Bronchial epithelial cell (primary cell): ENCODE measurements at regions not wholly inside any gene's neighbourhood (a gene's known extent, or its start where the extent isn't known, plus 50 kb on each side); places are given as distances from the start of the nearest gene placed in this dataset.

Experiments
- DNase-seq: peaks from one replicate; pipeline ENCODE4 v3.0.0-alpha.2; 2010; ENCODE audit warnings: low read depth
- FAIRE-seq: peaks from 2 replicates; lab custom pipeline; 2011; peaks lifted over from hg19 to GRCh38; lab: Jason Lieb, UNC
- H3K27me3 ChIP-seq: 2 replicates; pipeline ENCODE4 v1.5.1; 2011; ENCODE audit warnings: low read length; ENCODE audit not compliant: control insufficient read depth, insufficient read depth
- H3K36me3 ChIP-seq: 2 replicates; pipeline ENCODE4 v1.5.1; 2011; ENCODE audit warnings: low read length; ENCODE audit not compliant: control insufficient read depth, insufficient read depth
- H3K4me3 ChIP-seq: 2 replicates; pipeline ENCODE4 v1.5.1; 2011; ENCODE audit warnings: mild to moderate bottlenecking, low read depth, low read length, control low read depth
- TF ChIP-seq, protein P1 (sequence below): IDR thresholded peaks from 2 replicates; pipeline ENCODE4 v1.5.1; 2011; ENCODE audit warnings: mild to moderate bottlenecking, moderate library complexity, low read length, control low read depth, inconsistent platforms; ENCODE audit not compliant: insufficient read depth, severe bottlenecking

DNA sequence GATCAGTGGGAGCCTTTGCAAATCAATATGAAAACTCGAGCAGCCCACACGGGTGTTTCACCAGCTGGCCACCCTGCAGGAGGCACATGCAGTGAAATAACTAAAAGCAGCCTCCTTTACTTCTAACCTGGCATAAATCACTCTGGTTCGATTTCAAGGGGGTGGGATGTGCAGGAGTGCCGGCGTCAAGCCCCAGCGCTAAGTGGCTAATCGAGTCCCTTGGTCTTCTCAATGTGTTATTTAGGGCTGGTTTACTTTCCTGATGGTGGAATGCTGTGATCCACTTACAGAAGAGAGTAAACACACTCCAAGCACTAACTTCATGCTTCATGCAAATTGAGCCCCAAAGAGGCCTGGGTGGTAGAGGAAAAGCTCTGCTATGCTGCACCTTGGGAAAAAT is 109.4 kb downstream of the TMEM174 start:
- no peak for FAIRE-seq
- Histone ChIP-seq H3K27me3 (peaks cover 3% of the 10 kb centered on the region), H3K36me3 (no peaks in the 10 kb centered on the region), H3K4me3 (no peak overlapping the region)
- TF ChIP-seq, protein P1, sequence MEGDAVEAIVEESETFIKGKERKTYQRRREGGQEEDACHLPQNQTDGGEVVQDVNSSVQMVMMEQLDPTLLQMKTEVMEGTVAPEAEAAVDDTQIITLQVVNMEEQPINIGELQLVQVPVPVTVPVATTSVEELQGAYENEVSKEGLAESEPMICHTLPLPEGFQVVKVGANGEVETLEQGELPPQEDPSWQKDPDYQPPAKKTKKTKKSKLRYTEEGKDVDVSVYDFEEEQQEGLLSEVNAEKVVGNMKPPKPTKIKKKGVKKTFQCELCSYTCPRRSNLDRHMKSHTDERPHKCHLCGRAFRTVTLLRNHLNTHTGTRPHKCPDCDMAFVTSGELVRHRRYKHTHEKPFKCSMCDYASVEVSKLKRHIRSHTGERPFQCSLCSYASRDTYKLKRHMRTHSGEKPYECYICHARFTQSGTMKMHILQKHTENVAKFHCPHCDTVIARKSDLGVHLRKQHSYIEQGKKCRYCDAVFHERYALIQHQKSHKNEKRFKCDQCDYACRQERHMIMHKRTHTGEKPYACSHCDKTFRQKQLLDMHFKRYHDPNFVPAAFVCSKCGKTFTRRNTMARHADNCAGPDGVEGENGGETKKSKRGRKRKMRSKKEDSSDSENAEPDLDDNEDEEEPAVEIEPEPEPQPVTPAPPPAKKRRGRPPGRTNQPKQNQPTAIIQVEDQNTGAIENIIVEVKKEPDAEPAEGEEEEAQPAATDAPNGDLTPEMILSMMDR = no peak
- no peak for DNase-seq

DNA sequence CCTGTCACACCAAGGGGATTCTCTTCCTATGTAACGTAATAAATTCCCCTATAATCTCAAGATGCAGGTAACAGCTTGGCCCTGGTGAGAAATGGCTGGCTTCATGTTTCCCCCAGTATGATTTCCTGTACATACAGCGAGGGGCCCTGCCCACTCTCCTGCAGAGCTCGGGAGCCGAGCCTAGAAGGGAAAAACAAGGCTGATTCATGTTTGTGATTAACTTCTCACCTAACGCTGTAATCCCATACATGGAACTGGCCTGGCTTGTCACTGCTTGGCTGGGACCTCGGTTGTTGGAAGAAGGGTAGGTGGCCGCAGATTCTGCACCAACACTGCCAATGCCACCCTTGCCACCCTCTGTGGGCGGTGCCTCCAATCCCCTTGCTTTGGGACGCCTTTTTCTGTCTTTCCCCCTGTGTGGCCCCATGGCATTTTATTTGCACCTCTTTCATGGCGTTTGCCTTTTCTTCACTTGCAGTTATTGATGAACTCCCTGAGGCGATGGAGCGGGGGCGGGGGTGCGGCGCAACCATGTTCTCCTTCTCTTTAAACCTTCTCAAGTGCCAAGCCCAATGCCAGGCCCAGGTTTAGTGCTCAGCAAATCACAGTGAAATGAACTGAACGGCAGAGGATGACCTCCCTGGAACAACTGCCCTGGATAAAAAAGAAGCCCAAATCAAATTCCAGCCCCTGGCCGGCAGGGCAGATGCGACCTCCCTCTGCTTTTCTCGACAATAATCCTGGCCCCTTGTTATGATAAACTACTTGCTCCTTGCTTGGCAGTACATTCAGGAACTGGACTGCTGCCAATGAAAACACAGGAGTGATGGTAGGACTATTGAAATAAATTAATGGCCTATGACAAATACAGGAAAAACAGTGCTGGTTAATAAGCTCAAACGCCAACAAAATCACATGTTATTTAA is 108.1 kb downstream of the TMEM174 start:
- DNase-seq = peak; percentile 90
- peaks cover 3% of the 10 kb centered on the region for H3K27me3 ChIP-seq
- no peak overlapping the region for H3K4me3 ChIP-seq
- TF ChIP-seq, protein P1 = no peak
- FAIRE-seq = no peak
- no peaks in the 10 kb centered on the region for H3K36me3 ChIP-seq

DNA sequence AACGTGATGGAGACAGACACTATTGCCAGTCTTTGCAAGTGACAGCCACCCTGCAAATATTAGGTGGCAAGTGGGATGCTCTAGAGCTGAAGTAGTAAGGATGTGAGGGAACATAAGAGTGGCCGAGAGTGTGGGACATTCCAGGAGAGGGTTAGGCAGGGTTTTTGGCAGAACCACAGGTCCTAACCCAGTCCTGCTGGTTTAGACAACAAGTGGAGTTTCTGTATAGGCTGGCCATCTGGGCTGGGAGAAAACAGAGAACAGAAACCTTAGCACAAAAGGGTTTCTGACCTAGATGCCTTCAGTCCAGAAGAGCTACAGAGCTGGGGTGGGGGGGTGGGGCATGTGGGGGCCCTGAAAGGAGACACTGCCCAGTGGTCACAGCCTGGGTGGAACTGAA is 107.4 kb downstream of the TMEM174 start:
- DNase-seq (no peak), FAIRE-seq (no peak)
- H3K36me3 ChIP-seq = no peaks in the 10 kb centered on the region
- H3K27me3 ChIP-seq = peaks cover 4% of the 10 kb centered on the region
- TF ChIP-seq, protein P1 = no peak
- no peak overlapping the region for H3K4me3 ChIP-seq

DNA sequence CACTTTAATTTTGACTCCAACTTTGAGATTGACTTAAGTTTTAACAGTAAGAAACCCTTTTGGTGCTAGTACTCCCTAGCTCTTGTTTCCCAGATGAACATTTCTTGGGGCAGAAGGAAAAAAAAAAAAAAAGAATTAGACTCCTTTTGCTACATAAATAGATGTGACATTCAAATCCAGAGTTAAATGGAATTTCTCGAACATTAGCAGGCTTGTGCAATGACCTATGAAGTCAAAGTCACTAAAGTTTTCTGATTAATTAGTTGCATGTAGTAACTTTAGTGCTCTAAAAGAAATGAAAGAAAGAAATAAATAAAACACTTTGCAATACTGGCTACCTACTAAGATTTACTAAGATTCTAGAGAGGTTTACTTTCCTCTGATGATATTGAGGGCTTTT is 106.8 kb downstream of the TMEM174 start:
- Histone ChIP-seq H3K27me3 (peaks cover 4% of the 10 kb centered on the region), H3K36me3 (no peaks in the 10 kb centered on the region), H3K4me3 (no peak overlapping the region)
- TF ChIP-seq, protein P1 = no peak
- DNase-seq (no peak), FAIRE-seq (no peak)

DNA sequence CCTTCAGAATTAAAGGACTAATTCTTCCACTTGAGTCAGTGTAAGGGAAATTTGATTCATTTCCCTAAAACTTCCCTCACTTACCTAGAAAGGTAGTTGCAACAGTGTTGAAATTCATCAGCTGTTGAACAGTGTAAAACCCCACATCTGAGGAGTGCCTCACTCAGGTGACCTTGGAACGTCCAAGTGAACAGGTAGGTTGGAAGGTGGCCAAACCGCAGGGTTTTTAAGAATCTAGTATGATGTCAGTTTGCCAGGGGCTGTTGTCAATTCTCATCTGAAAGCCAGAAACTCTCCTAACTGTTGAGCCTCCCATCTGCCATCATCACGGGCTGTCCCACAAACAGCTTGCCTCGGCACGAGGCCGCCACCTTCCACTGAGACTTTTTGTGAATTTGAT is 105.7 kb downstream of the TMEM174 start:
- DNase-seq (peak; percentile 78), FAIRE-seq (peak; percentile 97)
- Histone ChIP-seq H3K4me3 (no peak overlapping the region), H3K27me3 (peaks cover 5% of the 10 kb centered on the region), H3K36me3 (no peaks in the 10 kb centered on the region)
- TF ChIP-seq, protein P1 = no peak
